HG02759 (cell line): ENCODE measurements at regions not wholly inside any gene's neighbourhood (a gene's known extent, or its start where the extent isn't known, plus 50 kb on each side); places are given as distances from the start of the nearest gene placed in this dataset.
"Not testable (repeated sequence)": the region's sequence is repeated elsewhere in the genome, so short reads cannot be mapped to it uniquely, and the experiment has no call there.

ENCODE experiments used
- ATAC-seq: cut with Tn5 transposase; IDR thresholded peaks from one replicate; pipeline ENCODE4 v1.9.1; 2021; ENCODE audit warnings: mild to moderate bottlenecking, moderate library complexity; ENCODE audit not compliant: unreplicated experiment

DNA sequence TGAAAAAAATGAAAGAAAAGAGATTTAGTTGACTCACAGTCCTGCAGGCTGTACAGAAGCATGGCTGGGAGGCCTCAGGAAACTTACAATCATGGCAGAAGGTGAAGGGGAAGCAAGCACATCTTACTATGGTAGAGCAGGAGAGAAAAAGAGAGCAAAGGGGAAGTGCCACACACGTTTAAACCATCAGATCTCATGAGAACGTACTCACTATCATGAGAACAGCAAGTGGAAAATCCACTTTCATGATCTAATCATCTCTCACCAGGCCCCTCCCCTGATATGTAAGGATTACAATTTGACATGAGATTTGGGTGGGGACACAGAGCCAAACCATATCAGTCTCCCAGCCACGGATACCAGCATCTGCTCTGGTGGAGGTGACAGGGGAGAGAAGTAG, 50.8 kb upstream of the CPOX start:
- ATAC-seq, result no peak

DNA sequence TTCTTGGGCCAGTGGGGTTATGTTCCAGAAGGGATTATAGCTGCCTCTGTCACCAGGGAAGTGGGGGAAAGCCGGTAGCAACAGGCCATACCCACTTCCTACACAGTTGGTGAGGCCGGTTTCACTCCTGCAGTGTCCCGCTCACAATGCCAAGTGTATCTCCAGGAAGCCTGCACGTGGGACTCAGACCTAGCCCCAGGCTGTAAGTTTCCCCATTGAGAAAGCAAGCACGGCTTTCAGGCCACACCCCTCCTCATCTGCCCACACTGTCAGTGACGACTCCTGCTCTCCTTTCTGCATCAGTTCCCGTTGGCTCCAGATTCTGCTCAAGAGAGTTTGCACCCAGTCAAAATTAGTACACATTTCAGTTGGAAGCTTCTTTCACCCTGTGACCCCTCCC, 51.6 kb upstream of the CPOX start:
- no peak for ATAC-seq

DNA sequence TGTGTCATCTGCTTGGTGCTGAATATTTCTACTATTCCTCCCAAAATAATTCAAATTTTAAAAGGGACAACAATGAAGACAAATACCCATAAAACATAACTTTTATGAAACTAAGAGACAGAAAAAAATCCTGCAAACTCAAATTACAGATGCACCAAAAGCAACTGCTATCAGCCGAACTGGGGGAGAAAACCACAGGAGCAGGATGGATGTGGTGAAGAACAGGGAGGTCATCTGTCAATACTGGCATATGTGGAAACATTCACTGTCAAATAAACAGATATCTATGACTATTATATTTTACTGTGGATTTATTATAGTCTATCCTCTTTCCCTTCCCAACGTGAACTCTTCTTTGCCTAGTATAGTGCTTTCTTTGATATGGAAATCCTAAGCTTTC, 53.3 kb upstream of the CPOX start:
- no peak for ATAC-seq

DNA sequence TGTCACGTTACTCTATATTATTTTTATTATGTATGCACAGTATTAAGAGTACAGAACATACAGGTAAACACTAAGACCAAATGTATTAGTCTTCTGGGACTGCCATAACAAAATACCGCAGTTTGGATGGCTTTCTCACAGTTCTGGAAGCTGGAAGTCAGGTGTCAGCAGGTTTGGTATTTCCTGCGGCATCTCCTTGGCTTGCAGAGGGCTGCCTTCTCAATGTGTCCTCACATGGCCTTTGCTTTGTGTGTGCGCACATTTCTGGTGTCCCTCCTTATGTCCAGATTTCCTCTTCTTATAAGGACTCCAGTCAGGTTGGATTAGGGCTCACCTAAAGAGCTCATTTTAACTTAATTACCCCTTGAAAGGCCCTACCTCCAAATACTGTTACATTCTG, 53.8 kb upstream of the CPOX start:
- ATAC-seq, result no peak

DNA sequence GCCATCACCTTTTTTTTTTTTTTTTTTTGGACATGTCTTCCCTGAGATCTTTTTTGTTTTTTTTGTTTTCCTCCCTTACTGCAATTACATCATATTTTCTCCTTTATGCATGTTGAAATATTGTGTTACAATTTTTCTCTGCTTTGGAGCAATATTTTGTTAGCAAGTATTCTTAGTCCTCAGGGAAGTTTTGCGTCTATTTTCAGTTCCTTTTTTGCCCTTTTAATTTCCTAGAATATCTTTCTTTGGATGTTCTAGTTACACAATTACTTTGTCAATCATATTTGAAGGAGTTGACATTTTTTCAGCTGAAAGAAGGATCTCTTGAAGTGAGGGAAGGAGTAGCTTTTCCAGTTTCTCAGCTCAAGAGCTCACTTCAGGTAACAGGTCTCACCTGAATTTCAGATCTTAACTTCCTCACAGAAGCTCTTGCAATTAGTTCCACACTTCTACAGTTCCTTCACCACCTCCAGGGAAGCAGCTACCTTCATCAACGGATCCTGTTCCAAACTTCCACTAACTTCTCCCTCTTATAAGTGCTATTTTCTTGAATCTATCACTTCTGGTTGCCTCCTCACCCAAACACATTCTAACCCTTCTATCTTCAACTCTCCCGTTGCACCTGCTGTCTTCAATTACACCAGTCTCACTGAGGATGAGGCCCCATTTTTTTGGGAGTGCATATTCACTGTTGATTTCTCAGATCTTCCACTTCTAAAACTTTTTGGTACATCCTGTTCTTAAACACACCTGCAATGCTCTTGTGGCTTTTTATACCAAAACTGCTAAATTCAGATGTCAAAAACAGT, 57.8 kb upstream of the CPOX start:
- no peak for ATAC-seq

GRCh38 chr3:98651780-98652077, 58.3 kb upstream of the CPOX start:
- no peak for ATAC-seq

- ATAC-seq, result no peak
These were observed 62.3 kb upstream of the CPOX start for GRCh38 chr3:98655666-98656065.

DNA sequence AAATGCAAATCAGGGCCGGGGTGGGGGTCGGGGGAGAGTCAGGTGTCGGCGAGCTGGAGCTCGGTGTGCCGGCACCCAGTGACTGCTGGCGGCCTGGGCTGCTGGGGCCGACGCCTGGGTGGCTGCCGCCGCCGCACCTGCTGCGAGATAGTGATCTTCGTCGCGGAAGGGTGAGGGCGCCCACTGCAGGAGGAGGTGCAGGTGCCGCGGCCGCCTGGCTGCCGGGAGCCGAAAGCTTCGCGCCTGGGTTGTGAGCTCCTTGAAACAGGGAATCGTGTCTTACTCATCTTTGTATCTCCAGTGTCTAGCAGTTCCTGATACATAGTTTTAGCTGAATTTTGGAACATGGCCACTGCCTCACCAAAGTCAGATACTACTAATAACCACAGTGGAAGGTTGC, 64.0 kb upstream of the CPOX start:
- peak; percentile 98 for ATAC-seq

GRCh38 chr3:98662699-98663098, 69.3 kb upstream of the CPOX start:
- ATAC-seq, result no peak

DNA sequence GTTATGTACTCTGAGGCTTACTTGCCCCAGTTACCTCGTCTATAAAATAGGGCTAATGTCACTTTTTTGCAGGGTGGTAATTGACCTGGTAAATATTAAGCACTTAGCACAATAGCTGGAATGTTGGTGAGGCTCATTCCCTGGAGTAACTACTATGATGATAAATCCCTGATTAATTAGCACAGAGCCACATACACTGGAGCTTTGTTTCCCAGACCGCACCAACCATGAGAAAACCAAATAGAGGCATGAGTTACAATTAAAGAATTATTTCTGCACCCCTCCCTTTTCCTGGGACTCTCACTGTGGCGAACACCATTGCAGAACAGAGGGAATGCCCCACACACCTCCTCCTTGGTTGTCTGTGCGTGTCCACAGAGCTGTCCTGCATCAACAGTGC, 76.6 kb upstream of the CPOX start:
- no peak for ATAC-seq

GRCh38 chr3:98679986-98680385, 83.2 kb upstream of the ST3GAL6 start:
- ATAC-seq, result no peak

- no peak for ATAC-seq
These were observed 82.4 kb upstream of the ST3GAL6 start for GRCh38 chr3:98680723-98681122.

- ATAC-seq, result no peak
These were observed 81.7 kb upstream of the ST3GAL6 start for GRCh38 chr3:98681486-98681885.

- not testable (repeated sequence) for ATAC-seq
These were observed 80.7 kb upstream of the ST3GAL6 start for GRCh38 chr3:98682391-98682790.

DNA sequence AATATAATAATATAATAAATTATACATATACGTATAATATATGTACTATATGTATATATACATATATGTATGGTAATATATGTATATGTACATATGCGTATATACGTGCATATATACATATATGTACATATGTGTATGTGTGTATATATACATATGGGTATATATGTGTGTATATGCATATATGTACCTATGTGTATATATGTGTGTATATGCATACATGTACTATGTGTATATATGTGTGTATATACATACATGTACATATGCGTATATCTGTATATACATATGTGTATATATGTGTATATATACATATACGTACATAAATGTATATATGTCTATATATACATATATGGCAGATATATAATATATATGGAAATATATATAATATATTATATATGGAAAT, 74.8 kb upstream of the ST3GAL6 start:
- no peak for ATAC-seq

GRCh38 chr3:98690876-98691275, 72.3 kb upstream of the ST3GAL6 start:
- ATAC-seq, result no peak

GRCh38 chr3:98691897-98692296, 71.2 kb upstream of the ST3GAL6 start:
- no peak for ATAC-seq

DNA sequence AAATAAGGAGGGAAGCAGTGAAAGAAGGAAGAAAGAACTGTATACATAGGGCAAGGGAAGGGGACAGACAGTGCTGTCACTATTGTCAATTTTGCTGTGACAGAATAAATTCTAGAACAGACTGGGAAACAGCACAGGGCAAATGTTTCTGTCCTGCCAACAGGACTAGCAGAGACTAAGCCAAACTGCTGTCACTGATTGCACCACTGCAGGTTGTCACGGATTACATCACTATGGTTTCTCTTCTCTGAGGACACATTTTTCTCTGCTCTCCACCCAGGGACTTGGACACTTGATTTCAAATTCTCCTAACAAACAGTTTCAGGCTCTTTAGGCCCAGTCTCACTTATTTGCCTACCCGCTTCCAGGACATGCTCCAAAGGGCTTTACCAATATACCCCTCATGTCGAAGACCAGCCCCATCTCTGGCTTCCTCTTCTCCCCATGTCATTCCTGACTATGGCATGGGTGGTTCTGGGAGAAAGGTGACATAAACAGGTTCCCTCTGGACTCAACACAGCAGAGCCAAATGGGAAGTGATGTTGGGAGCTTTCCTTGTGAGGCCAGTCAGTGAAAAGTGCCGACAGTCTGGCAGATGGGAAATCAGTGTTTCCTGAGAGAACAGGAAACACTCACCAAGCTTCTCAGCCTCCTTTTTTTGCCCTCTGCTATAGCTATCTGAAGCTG, 70.2 kb upstream of the ST3GAL6 start:
- ATAC-seq, result no peak

GRCh38 chr3:98695796-98696195, 67.3 kb upstream of the ST3GAL6 start:
- no peak for ATAC-seq

DNA sequence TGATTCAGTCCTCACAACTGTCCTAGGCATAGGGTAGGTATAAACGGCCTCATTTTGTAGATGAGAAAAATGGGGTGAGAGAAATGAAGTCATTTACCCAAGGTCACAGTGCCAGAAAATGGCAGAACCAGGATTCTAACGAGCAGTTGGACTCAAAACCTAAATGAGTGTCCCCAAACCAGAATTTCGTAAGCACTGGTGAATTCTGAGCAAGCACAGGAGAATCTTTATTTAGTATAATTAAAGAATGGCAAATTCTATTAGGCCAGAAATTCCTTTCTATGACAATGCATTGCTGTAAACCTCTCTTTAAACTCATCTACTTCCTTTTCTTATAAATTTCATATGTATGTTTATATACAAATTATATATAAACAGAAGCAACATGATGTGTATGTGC, 66.8 kb upstream of the ST3GAL6 start:
- ATAC-seq, result not testable (repeated sequence)

DNA sequence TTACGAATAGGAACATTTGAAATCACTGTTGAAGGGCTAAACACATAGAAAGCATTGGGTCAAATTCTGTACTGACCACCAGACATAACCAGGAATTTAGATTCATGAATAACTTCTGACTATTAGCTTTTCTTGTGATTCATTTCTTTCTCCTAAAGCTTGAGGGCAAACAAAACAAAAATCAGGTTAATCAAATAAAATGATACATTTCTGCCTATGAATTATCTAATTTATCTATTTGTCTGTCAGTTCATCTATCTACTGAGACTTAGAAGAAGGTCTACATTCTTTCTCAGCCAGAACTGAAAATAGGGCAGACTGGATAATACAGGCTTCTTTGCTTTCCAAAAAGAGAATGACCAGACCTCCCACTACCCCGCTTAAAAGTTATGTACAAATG, 65.9 kb upstream of the ST3GAL6 start:
- no peak for ATAC-seq

DNA sequence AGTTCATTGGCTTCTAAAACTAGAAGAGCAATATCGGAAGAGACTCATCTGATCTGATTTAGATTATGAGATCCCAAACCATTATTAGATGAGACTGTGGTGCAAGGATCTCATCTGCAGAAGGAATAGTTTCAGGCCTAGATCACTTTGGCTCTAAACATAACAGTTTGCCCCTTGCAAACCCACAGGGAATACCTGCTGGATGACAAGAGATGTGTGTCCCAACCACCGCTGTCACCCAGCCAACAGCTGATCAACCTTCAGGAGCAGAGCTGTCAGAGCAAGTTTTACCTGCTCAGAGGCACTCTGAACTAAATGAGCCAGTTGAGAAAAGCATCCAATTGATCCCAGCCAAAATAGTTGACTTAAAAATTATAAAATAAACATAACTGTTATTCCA, 64.0 kb upstream of the ST3GAL6 start:
- no peak for ATAC-seq
